ENCODE measurements at regions not wholly inside any gene's neighbourhood (a gene's known extent, or its start where the extent isn't known, plus 50 kb on each side); places are given as distances from the start of the nearest gene placed in this dataset.
"Not testable (repeated sequence)": the region's sequence is repeated elsewhere in the genome, so short reads cannot be mapped to it uniquely, and the experiment has no call there.

- not testable (repeated sequence) for TF ChIP-seq POLR2AphosphoS5, CTCF (IDR thresholded peaks at IDR 0.05)
Measured at GRCh38 chr2:83245806-83246537, 1213.1 kb downstream of the SUCLG1 start.
